DOHH2 (cell line): ENCODE measurements at regions not wholly inside any gene's neighbourhood (a gene's known extent, or its start where the extent isn't known, plus 50 kb on each side); places are given as distances from the start of the nearest gene placed in this dataset.

Experiments
- H3F3A ChIP-seq: fragments of 200-600 bp; sonication (generic), shearing (Covaris generic); 2 replicates; pipeline ENCODE4 v1.6.0; 2016; ENCODE audit warnings: antibody characterized with exemption, mild to moderate bottlenecking; ENCODE audit not compliant: control insufficient read depth, insufficient read depth
- H3K27ac ChIP-seq: fragments of 200-600 bp; sonication (generic); 2 replicates; pipeline ENCODE4 v1.5.1; 2014; ENCODE audit warnings: low read depth, mild to moderate bottlenecking, low read length, moderate library complexity
- H3K27me3 ChIP-seq: fragments of 200-600 bp; sonication (generic); 2 replicates; pipeline ENCODE4 v1.6.1; 2014; ENCODE audit warnings: mild to moderate bottlenecking, low read length, mixed read lengths; ENCODE audit not compliant: control insufficient read depth
- H3K36me3 ChIP-seq: fragments of 200-600 bp; sonication (generic); 2 replicates; pipeline ENCODE4 v1.6.1; 2014; ENCODE audit warnings: mild to moderate bottlenecking, low read length, moderate library complexity, mixed read lengths; ENCODE audit not compliant: control insufficient read depth
- H3K4me1 ChIP-seq: fragments of 200-600 bp; sonication (generic); 2 replicates; pipeline ENCODE4 v1.6.1; 2014; ENCODE audit warnings: mild to moderate bottlenecking, low read length, mixed read lengths; ENCODE audit not compliant: control insufficient read depth
- H3K4me2 ChIP-seq: fragments of 200-600 bp; sonication (generic); 2 replicates; pipeline ENCODE4 v1.6.0; 2014; ENCODE audit warnings: mild to moderate bottlenecking, low read length, moderate library complexity
- H3K4me3 ChIP-seq: fragments of 200-600 bp; sonication (generic); 2 replicates; pipeline ENCODE4 v1.5.1; 2014; ENCODE audit warnings: mild to moderate bottlenecking, low read length, mixed read lengths
- H3K79me2 ChIP-seq: fragments of 200-600 bp; sonication (generic); 2 replicates; pipeline ENCODE4 v1.6.1; 2014; ENCODE audit warnings: mild to moderate bottlenecking, low read length, mixed read lengths; ENCODE audit not compliant: control insufficient read depth
- H3K9me2 ChIP-seq: fragments of 200-600 bp; sonication (generic); replicated peaks from 2 replicates; pipeline ENCODE4 v1.6.1; 2014; ENCODE audit warnings: mild to moderate bottlenecking, low read length, mixed read lengths; ENCODE audit not compliant: control insufficient read depth
- H3K9me3 ChIP-seq: fragments of 200-600 bp; sonication (generic); 2 replicates; pipeline ENCODE4 v1.6.1; 2014; ENCODE audit warnings: antibody characterized with exemption, low read length, mixed read lengths; ENCODE audit not compliant: control insufficient read depth, insufficient read depth
- H4K20me1 ChIP-seq: fragments of 200-600 bp; sonication (generic); 2 replicates; pipeline ENCODE4 v1.6.0; 2014; ENCODE audit warnings: low read depth, mild to moderate bottlenecking, antibody characterized with exemption, low read length, moderate library complexity; ENCODE audit not compliant: control insufficient read depth, insufficient read depth
- CTCF ChIP-seq: fragments of 200-600 bp; sonication (generic); IDR thresholded peaks from one replicate; pipeline ENCODE4 v1.5.1; 2014; ENCODE audit warnings: antibody characterized with exemption, mild to moderate bottlenecking, low read depth, low read length; ENCODE audit not compliant: poor library complexity, severe bottlenecking
- EZH2phosphoT487 ChIP-seq: fragments of 200-600 bp; sonication (generic); IDR thresholded peaks from 2 replicates; pipeline ENCODE4 v1.6.1; 2017; ENCODE audit warnings: borderline replicate concordance, mild to moderate bottlenecking, antibody characterized with exemption, low read length, moderate library complexity, mixed read lengths

DNA sequence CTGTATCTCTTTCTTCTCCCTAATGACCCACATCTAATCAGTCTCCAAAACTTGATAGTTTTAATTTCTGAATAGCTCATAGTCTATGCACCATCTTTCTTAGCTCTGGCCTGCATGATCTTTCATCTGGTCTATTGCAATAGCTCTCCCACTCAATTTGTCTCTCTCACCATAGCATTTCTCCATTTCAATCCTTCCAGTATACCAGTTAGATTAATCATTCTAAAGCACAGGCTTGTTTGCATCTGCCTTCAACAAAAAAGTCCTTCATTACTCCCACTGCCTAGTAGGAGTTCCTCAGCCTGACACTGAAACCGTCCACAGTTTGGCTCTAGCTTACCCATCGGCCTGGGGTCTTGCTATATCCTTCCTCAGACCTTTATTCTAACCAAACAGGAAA, 344.9 kb downstream of the ENC1 start:
- H3K4me2 ChIP-seq = no peak overlapping the region
- no peaks in the 10 kb centered on the region for H3K9me3 ChIP-seq
- no peaks in the 10 kb centered on the region for H3K27me3 ChIP-seq
- H4K20me1 ChIP-seq = no peaks in the 10 kb centered on the region
- no peak overlapping the region for H3K27ac ChIP-seq
- TF ChIP-seq CTCF = no peak
- H3K4me3 ChIP-seq = no peak overlapping the region
- H3K4me1 ChIP-seq = no peaks in the 10 kb centered on the region
- no peaks in the 10 kb centered on the region for H3K9me2 ChIP-seq
- H3K79me2 ChIP-seq = no peaks in the 10 kb centered on the region
- no peaks in the 10 kb centered on the region for H3F3A ChIP-seq
- H3K36me3 ChIP-seq = no peaks in the 10 kb centered on the region

- H3K4me1 ChIP-seq = no peaks in the 10 kb centered on the region
- H3K27ac ChIP-seq = no peak overlapping the region
- H3F3A ChIP-seq = no peaks in the 10 kb centered on the region
- TF ChIP-seq CTCF (no peak), EZH2phosphoT487 (no peak)
- H3K27me3 ChIP-seq = no peaks in the 10 kb centered on the region
- H3K4me3 ChIP-seq = no peak overlapping the region
- H3K9me3 ChIP-seq = no peaks in the 10 kb centered on the region
- no peaks in the 10 kb centered on the region for H3K36me3 ChIP-seq
- no peaks in the 10 kb centered on the region for H3K9me2 ChIP-seq
- no peak overlapping the region for H3K4me2 ChIP-seq
- H3K79me2 ChIP-seq = no peaks in the 10 kb centered on the region
- no peaks in the 10 kb centered on the region for H4K20me1 ChIP-seq
Observed at GRCh38 chr5:74295141-74295540, 345.4 kb downstream of the ENC1 start.

DNA sequence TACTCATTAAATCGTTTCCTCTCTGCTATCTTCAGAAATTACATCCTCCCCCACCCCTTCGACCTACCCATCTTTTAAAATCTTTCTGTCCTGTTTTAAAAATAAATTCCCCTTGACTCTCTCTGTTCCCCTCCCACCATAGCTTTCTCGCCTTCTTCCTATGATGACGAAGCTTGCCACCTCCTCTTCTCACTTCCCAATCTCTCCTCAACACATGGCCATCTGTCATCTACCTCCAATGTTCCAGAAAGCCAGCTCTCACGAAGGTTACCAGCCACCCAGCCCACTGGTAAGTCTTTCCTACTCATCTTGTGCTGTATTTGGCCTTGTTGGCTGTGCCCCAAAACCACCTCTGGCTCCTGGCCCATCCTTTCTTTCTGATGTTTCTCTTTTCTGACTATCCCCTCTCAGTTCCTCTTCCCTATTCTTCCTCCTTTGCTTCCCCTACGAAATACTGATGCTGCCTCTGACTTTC, 346.3 kb downstream of the ENC1 start:
- no peak overlapping the region for H3K4me2 ChIP-seq
- H3F3A ChIP-seq = no peaks in the 10 kb centered on the region
- no peaks in the 10 kb centered on the region for H3K36me3 ChIP-seq
- no peak overlapping the region for H3K4me3 ChIP-seq
- no peaks in the 10 kb centered on the region for H4K20me1 ChIP-seq
- TF ChIP-seq EZH2phosphoT487 = no peak
- no peak for TF ChIP-seq CTCF
- H3K79me2 ChIP-seq = no peaks in the 10 kb centered on the region
- no peak overlapping the region for H3K27ac ChIP-seq
- H3K4me1 ChIP-seq = no peaks in the 10 kb centered on the region
- H3K27me3 ChIP-seq = no peaks in the 10 kb centered on the region
- no peaks in the 10 kb centered on the region for H3K9me3 ChIP-seq
- H3K9me2 ChIP-seq = no peaks in the 10 kb centered on the region

DNA sequence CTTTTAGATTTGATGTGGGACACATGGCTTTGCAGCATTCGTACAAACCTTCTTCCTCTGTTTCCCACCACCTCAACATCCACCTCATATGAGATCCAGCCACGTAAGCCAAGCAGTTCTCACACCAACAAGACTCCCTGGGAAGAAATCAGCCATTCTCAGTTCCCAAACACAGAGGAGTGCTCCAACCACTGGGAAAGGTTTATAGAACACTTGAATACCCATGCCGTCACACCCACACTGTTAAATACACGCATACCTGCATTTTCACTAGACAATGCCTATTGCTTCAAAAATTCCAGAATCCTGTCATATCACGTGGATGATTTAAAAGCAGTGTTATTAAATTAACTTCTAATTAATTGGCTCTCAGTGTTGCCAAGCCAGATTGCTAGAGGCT, 347.3 kb downstream of the ENC1 start:
- no peak overlapping the region for H3K4me3 ChIP-seq
- no peaks in the 10 kb centered on the region for H3K79me2 ChIP-seq
- H3K27me3 ChIP-seq = no peaks in the 10 kb centered on the region
- TF ChIP-seq CTCF = no peak
- no peak for TF ChIP-seq EZH2phosphoT487
- no peak overlapping the region for H3K27ac ChIP-seq
- no peaks in the 10 kb centered on the region for H3K9me2 ChIP-seq
- no peaks in the 10 kb centered on the region for H3K4me1 ChIP-seq
- H3F3A ChIP-seq = no peaks in the 10 kb centered on the region
- no peaks in the 10 kb centered on the region for H3K36me3 ChIP-seq
- H3K9me3 ChIP-seq = no peaks in the 10 kb centered on the region
- no peaks in the 10 kb centered on the region for H4K20me1 ChIP-seq
- H3K4me2 ChIP-seq = no peak overlapping the region
